ENCODE measurements at regions not wholly inside any gene's neighbourhood (a gene's known extent, or its start where the extent isn't known, plus 50 kb on each side); places are given as distances from the start of the nearest gene placed in this dataset.

- BruUV-seq (replicated peaks): no TSS peak
- no peaks in the 10 kb centered on the region for H3K36me3 ChIP-seq (replicated peaks in 1 of 2; ENCODE audit: control insufficient read depth in 1 of 2, insufficient read depth in 2 of 2, low read length in 2 of 2)
- ATAC-seq (no peak), FAIRE-seq (no peak), DNase-seq (ENCODE audit: low spot score) (no peak)
- H3K4me3 ChIP-seq (replicated peaks in 1 of 3; ENCODE audit: insufficient read depth in 1 of 3, low read depth in 2 of 3, low read length in 3 of 3): no peak overlapping the region
- H3K9ac ChIP-seq (ENCODE audit: insufficient read depth, low read depth, low read length): no peak overlapping the region
- ChIA-PET POLR2A (no interaction called here), CTCF (ENCODE audit: low intra/inter-chr PET ratio, low total read pairs) (no interaction called here)
- intact Hi-C loops (cut with micrococcal nuclease; ENCODE audit: unreplicated experiment) (no loop called here), in situ Hi-C loops (cut with HindIII; ENCODE audit: extremely low pct_ligation_motif_present, low pct_unique_long_range_greater_than_20kb) (no loop called here)
- H4K20me1 ChIP-seq (ENCODE audit: insufficient read depth, low read length): no peaks in the 10 kb centered on the region
- no peak overlapping the region for H3K27ac ChIP-seq (ENCODE audit: extremely low read length, insufficient read depth, low read length)
- H3K27me3 ChIP-seq (ENCODE audit: control insufficient read depth in 1 of 2, insufficient read depth in 2 of 2, low read length in 2 of 2): no peaks in the 10 kb centered on the region
- H3K4me2 ChIP-seq (ENCODE audit: low read depth, low read length): no peak overlapping the region
- TF ChIP-seq KLF15 (CRISPR knock-in tag; IDR thresholded peaks at IDR 0.05; ENCODE audit: borderline replicate concordance) (no peak), ZNF282 (IDR thresholded peaks at IDR 0.05; ENCODE audit: partially characterized antibody) (no peak), MTA3 (CRISPR knock-in tag; IDR thresholded peaks at IDR 0.05) (no peak), DDIT3 (CRISPR knock-in tag; IDR thresholded peaks at IDR 0.05) (no peak), GTF2F1 (IDR thresholded peaks at IDR 0.05; ENCODE audit: low read length) (no peak), ZBTB33 (CRISPR knock-in tag; IDR thresholded peaks at IDR 0.05) (no peak), CBX2 (IDR thresholded peaks at IDR 0.05; ENCODE audit: low read depth, low read length) (no peak), CBX2 (CRISPR knock-in tag; IDR thresholded peaks at IDR 0.05; ENCODE audit: low read depth) (no peak), ZNF276 (CRISPR knock-in tag; IDR thresholded peaks at IDR 0.05; ENCODE audit: low read depth) (no peak)
- peaks cover 17% of the 10 kb centered on the region for H3K4me1 ChIP-seq (ENCODE audit: insufficient read depth, low read length)
- H2AFZ ChIP-seq (ENCODE audit: low read length): no peak overlapping the region
- no peaks in the 10 kb centered on the region for H3K79me2 ChIP-seq (ENCODE audit: insufficient read depth, low read length)
- H3K9me3 ChIP-seq (ENCODE audit: low read length): no peaks in the 10 kb centered on the region
- 50% methylated on average over 4 of the region's 4 CpGs for WGBS (ENCODE audit: low lambda C conversion rate)
These were observed 277.1 kb downstream of the ADGB start for GRCh38 chr6:146875927-146876270.
